HCEC 1CT (cell line): ENCODE measurements at regions not wholly inside any gene's neighbourhood (a gene's known extent, or its start where the extent isn't known, plus 50 kb on each side); places are given as distances from the start of the nearest gene placed in this dataset.
A peak's percentile ranks its signal among the peaks of the same experiment; 100 is the strongest.
"Not testable (repeated sequence)": the region's sequence is repeated elsewhere in the genome, so short reads cannot be mapped to it uniquely, and the experiment has no call there.

Source experiments
- DNase-seq: peaks from one replicate; pipeline ENCODE4 v3.0.0-alpha.2; 2017

GRCh38 chr2:184456693-184457092, 141.6 kb upstream of the ZNF804A start:
- not testable (repeated sequence) for DNase-seq

- no peak for DNase-seq
Measured at GRCh38 chr2:184463102-184463865, 135.0 kb upstream of the ZNF804A start.

GRCh38 chr2:184463866-184464248, 134.5 kb upstream of the ZNF804A start:
- no peak for DNase-seq

GRCh38 chr2:184468826-184469225, 129.5 kb upstream of the ZNF804A start:
- no peak for DNase-seq

GRCh38 chr2:184472481-184472880, 125.8 kb upstream of the ZNF804A start:
- DNase-seq, result no peak

GRCh38 chr2:184481865-184482264, 116.5 kb upstream of the ZNF804A start:
- no peak for DNase-seq

GRCh38 chr2:184498936-184499335, 99.4 kb upstream of the ZNF804A start:
- no peak for DNase-seq

GRCh38 chr2:184504252-184504651, 94.1 kb upstream of the ZNF804A start:
- DNase-seq, result no peak

- DNase-seq, result no peak
Measured at GRCh38 chr2:184507254-184507653, 91.1 kb upstream of the ZNF804A start.

- no peak for DNase-seq
Measured at GRCh38 chr2:184517402-184517801, 80.9 kb upstream of the ZNF804A start.

GRCh38 chr2:184520441-184520840, 77.9 kb upstream of the ZNF804A start:
- DNase-seq, result no peak

- no peak for DNase-seq
Measured at GRCh38 chr2:184523732-184524131, 74.6 kb upstream of the ZNF804A start.

- no peak for DNase-seq
Measured at GRCh38 chr2:184524551-184525382, 73.6 kb upstream of the ZNF804A start.

- DNase-seq, result no peak
Measured at GRCh38 chr2:184527058-184527457, 71.3 kb upstream of the ZNF804A start.

- no peak for DNase-seq
Measured at GRCh38 chr2:184528119-184528518, 70.2 kb upstream of the ZNF804A start.

GRCh38 chr2:184530239-184530638, 68.1 kb upstream of the ZNF804A start:
- DNase-seq, result no peak

GRCh38 chr2:184530959-184531358, 67.4 kb upstream of the ZNF804A start:
- no peak for DNase-seq

- no peak for DNase-seq
Measured at GRCh38 chr2:184532551-184532950, 65.8 kb upstream of the ZNF804A start.

- DNase-seq, result no peak
Measured at GRCh38 chr2:184534986-184535385, 63.3 kb upstream of the ZNF804A start.

- no peak for DNase-seq
Measured at GRCh38 chr2:184540246-184540789, 58.0 kb upstream of the ZNF804A start.

- DNase-seq, result peak; percentile 36
Measured at GRCh38 chr2:184541591-184541990, 56.7 kb upstream of the ZNF804A start.

- DNase-seq, result no peak
Measured at GRCh38 chr2:184543832-184544231, 54.5 kb upstream of the ZNF804A start.
